ENCODE measurements at regions not wholly inside any gene's neighbourhood (a gene's known extent, or its start where the extent isn't known, plus 50 kb on each side); places are given as distances from the start of the nearest gene placed in this dataset.

DNA sequence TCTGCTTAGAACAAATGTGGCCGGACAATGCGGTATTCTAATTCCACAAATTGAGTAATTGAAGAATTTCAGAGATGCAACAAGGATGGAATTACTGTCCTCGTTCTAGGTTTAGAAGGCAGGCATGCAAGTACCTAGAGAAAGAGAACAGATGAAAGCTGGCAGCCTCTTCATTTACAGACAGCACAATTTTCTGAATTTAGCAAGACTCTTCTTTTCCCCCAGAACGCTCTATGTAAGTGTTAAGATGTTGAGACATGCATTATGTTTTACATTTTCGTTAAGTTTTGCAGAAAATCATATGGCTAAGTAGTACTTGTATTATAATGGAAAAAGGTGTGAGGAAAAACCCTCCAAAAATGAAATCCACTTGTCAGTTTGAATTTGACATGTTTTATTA lies 259.5 kb upstream of the ARRDC3 start:
- H3K4me1 ChIP-seq (ENCODE audit: control insufficient read depth, insufficient read depth, low read length): peaks cover 11% of the 10 kb centered on the region
- H3K9me3 ChIP-seq (ENCODE audit: control insufficient read depth, insufficient read depth, low read depth, low read length): no peaks in the 10 kb centered on the region
- intact Hi-C loops (cut with micrococcal nuclease; ENCODE audit: unreplicated experiment): loop anchor here (10.0 kb wide), 2 partner anchors 232 to 1942 kb away; partner anchors contain the start of genes NR2F1 and NR2F1-AS1
- H3K4me3 ChIP-seq (ENCODE audit: low read depth in 2 of 2, low read length in 2 of 2): no peak overlapping the region
- H3K27me3 ChIP-seq (ENCODE audit: control insufficient read depth, insufficient read depth, low read length): no peaks in the 10 kb centered on the region
- BruUV-seq (replicated peaks): no TSS peak
- H3K36me3 ChIP-seq (ENCODE audit: control insufficient read depth, insufficient read depth, low read length): no peaks in the 10 kb centered on the region
- CTCF ChIA-PET: interaction anchor here (0.5 to 1.7 kb wide), 4 partner anchors 223 to 1959 kb away, joined by 3 to 8 read pairs (median 4); no protein-coding TSS in a partner anchor
- peak overlapping the region; percentile 70 for H3K27ac ChIP-seq (ENCODE audit: low read length)
- TF ChIP-seq, protein P1, sequence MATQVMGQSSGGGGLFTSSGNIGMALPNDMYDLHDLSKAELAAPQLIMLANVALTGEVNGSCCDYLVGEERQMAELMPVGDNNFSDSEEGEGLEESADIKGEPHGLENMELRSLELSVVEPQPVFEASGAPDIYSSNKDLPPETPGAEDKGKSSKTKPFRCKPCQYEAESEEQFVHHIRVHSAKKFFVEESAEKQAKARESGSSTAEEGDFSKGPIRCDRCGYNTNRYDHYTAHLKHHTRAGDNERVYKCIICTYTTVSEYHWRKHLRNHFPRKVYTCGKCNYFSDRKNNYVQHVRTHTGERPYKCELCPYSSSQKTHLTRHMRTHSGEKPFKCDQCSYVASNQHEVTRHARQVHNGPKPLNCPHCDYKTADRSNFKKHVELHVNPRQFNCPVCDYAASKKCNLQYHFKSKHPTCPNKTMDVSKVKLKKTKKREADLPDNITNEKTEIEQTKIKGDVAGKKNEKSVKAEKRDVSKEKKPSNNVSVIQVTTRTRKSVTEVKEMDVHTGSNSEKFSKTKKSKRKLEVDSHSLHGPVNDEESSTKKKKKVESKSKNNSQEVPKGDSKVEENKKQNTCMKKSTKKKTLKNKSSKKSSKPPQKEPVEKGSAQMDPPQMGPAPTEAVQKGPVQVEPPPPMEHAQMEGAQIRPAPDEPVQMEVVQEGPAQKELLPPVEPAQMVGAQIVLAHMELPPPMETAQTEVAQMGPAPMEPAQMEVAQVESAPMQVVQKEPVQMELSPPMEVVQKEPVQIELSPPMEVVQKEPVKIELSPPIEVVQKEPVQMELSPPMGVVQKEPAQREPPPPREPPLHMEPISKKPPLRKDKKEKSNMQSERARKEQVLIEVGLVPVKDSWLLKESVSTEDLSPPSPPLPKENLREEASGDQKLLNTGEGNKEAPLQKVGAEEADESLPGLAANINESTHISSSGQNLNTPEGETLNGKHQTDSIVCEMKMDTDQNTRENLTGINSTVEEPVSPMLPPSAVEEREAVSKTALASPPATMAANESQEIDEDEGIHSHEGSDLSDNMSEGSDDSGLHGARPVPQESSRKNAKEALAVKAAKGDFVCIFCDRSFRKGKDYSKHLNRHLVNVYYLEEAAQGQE (IDR thresholded peaks at IDR 0.05; ENCODE audit: insufficient read depth in 1 of 2, low read depth in 2 of 2, low read length in 1 of 2): no peak
- no peak for TF ChIP-seq SIN3A (IDR thresholded peaks at IDR 0.05; ENCODE audit: borderline replicate concordance, insufficient read depth, low read depth, low read length)
- TF ChIP-seq, protein P2, sequence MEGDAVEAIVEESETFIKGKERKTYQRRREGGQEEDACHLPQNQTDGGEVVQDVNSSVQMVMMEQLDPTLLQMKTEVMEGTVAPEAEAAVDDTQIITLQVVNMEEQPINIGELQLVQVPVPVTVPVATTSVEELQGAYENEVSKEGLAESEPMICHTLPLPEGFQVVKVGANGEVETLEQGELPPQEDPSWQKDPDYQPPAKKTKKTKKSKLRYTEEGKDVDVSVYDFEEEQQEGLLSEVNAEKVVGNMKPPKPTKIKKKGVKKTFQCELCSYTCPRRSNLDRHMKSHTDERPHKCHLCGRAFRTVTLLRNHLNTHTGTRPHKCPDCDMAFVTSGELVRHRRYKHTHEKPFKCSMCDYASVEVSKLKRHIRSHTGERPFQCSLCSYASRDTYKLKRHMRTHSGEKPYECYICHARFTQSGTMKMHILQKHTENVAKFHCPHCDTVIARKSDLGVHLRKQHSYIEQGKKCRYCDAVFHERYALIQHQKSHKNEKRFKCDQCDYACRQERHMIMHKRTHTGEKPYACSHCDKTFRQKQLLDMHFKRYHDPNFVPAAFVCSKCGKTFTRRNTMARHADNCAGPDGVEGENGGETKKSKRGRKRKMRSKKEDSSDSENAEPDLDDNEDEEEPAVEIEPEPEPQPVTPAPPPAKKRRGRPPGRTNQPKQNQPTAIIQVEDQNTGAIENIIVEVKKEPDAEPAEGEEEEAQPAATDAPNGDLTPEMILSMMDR (IDR thresholded peaks at IDR 0.05): no peak
- TF ChIP-seq TCF7L2 (IDR thresholded peaks at IDR 0.05; ENCODE audit: low read depth, low read length): no peak
- TF ChIP-seq POLR2AphosphoS5 (IDR thresholded peaks at IDR 0.05; ENCODE audit: low read depth, low read length): no peak
- POLR2A ChIA-PET: no interaction called here
- in situ Hi-C loops (cut with HindIII; ENCODE audit: low pct_unique_long_range_greater_than_20kb, low sequenced_read_pairs): no loop called here
- DNase-seq (ENCODE audit: low read depth, low spot score): no peak
- no peak for ATAC-seq

DNA sequence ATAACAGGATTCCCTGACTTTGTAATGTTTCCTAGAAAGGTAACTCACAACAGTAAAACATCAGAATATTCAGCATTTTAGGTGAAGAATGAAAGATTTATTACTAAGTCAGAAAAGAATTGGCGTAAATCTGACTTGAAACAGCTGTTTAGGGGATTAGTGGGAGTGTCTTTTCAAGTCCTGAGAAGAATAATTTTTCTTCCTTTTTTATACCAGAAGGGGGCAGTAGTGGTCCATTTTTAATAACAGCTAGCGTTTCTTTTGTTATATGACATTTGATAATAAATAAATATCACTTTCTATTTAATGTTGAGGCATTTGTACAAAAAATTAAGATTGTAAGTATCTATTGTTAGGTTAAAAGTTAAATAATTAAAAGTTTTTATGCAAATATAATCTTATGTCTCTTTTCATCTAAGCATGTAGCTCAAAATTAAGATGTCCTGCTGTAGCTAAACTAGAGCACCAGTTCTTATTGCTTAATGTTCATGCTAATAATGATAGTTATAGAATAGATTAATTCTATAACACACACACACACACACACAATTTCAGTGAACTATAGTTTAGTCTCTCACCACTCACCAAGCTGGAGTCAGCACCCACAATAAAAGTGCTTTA lies 258.7 kb upstream of the ARRDC3 start:
- no TSS peak for BruUV-seq (replicated peaks)
- Histone ChIP-seq H3K4me3 (ENCODE audit: low read depth in 2 of 2, low read length in 2 of 2) (no peak overlapping the region), H3K36me3 (ENCODE audit: control insufficient read depth, insufficient read depth, low read length) (no peaks in the 10 kb centered on the region), H3K27ac (ENCODE audit: low read length) (peak overlapping the region; percentile 72; the same call in 1 of the 2 replicates), H3K4me1 (ENCODE audit: control insufficient read depth, insufficient read depth, low read length) (peaks cover 11% of the 10 kb centered on the region), H3K27me3 (ENCODE audit: control insufficient read depth, insufficient read depth, low read length) (no peaks in the 10 kb centered on the region), H3K9me3 (ENCODE audit: control insufficient read depth, insufficient read depth, low read depth, low read length) (no peaks in the 10 kb centered on the region)
- ATAC-seq: no peak
- CTCF ChIA-PET: interaction anchor here (0.5 to 1.7 kb wide), 5 partner anchors 56 to 1958 kb away, joined by 3 to 8 read pairs (median 5); no protein-coding TSS in a partner anchor
- peak; percentile 15 for DNase-seq (ENCODE audit: low read depth, low spot score)
- POLR2A ChIA-PET: no interaction called here
- intact Hi-C loops (cut with micrococcal nuclease; ENCODE audit: unreplicated experiment): loop anchor here (10.0 kb wide), 2 partner anchors 233 to 1943 kb away; partner anchors contain the start of genes NR2F1 and NR2F1-AS1
- in situ Hi-C loops (cut with HindIII; ENCODE audit: low pct_unique_long_range_greater_than_20kb, low sequenced_read_pairs): no loop called here
- TF ChIP-seq, protein P2 (IDR thresholded peaks at IDR 0.05): peak; percentile 63; the same call in 1 of the 2 replicates
- TF ChIP-seq TCF7L2 (IDR thresholded peaks at IDR 0.05; ENCODE audit: low read depth, low read length): no peak
- no peak for TF ChIP-seq POLR2AphosphoS5 (IDR thresholded peaks at IDR 0.05; ENCODE audit: low read depth, low read length)
- no peak for TF ChIP-seq SIN3A (IDR thresholded peaks at IDR 0.05; ENCODE audit: borderline replicate concordance, insufficient read depth, low read depth, low read length)
